Activated B cell treated with CpG ODN at 0.5 μM for 24 hours (primary cell): ENCODE measurements at regions not wholly inside any gene's neighbourhood (a gene's known extent, or its start where the extent isn't known, plus 50 kb on each side); places are given as distances from the start of the nearest gene placed in this dataset.

Experiments
- ATAC-seq: fragments of 200-7000 bp; cut with Tn5 transposase; one replicate; pipeline ENCODE4 v1.10.0; 2021; ENCODE audit warnings: low read depth, mild to moderate bottlenecking, moderate library complexity
- CTCF ChIA-PET: fragments of 350-600 bp; sonication (Branson Sonifier 250); formaldehyde crosslinking; loops from one replicate; lab custom pipeline; 2021; ENCODE audit warnings: antibody characterized with exemption; lab: Charles Lee
- POLR2A ChIA-PET: fragments of 350-600 bp; sonication (Branson Sonifier 250); formaldehyde crosslinking; loops from one replicate; lab custom pipeline; 2021; ENCODE audit warnings: antibody characterized with exemption; lab: Charles Lee
- DNase-seq: peaks from one replicate; pipeline ENCODE4 v3.0.0; 2022
- H3K27ac Mint-ChIP-seq: one replicate; pipeline ENCODE4 v1.8.0; 2020; ENCODE audit warnings: mixed read lengths
- H3K27me3 Mint-ChIP-seq: one replicate; pipeline ENCODE4 v1.8.0; 2021; ENCODE audit warnings: mixed read lengths
- H3K36me3 Mint-ChIP-seq: one replicate; pipeline ENCODE4 v1.8.0; 2021; ENCODE audit warnings: low read depth, mixed read lengths
- H3K4me1 Mint-ChIP-seq: one replicate; pipeline ENCODE4 v1.8.0; 2021; ENCODE audit warnings: mixed read lengths
- H3K4me3 Mint-ChIP-seq: one replicate; pipeline ENCODE4 v1.8.0; 2020; ENCODE audit warnings: mild to moderate bottlenecking, mixed read lengths
- H3K9me3 Mint-ChIP-seq: one replicate; pipeline ENCODE4 v1.8.0; 2020; ENCODE audit warnings: mixed read lengths
- CTCF ChIP-seq: fragments of 200-600 bp; IDR thresholded peaks from one replicate; pipeline ENCODE4 v1.8.0; 2022; ENCODE audit warnings: antibody characterized with exemption, mild to moderate bottlenecking
- intact Hi-C: fragments of 100-400 bp; cut with micrococcal nuclease; formaldehyde crosslinking; loops from one replicate; pipeline ENCODE4 v1.15.1; 2024

DNA sequence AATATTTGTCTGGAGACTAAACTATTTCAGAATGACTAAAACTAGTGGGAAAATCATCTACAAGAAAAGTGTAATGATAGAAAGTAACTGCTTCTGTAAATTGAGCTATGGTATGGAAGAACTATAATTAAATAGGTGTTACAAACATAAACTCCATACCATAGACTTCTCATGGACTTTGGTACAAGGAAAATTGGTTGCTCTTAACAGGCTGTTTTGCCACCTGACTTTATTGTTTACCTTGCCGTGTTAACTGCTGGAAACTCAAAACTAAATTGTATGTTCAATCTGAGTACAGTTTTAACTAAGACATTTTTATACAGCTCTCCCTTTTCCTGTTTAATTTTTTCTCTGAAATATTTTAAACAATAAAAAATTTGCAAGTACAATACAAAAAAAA is 261.8 kb upstream of the POU3F2 start:
- ChIA-PET CTCF (no interaction called here), POLR2A (no interaction called here)
- Mint-ChIP-seq H3K4me3 (no peak overlapping the region), H3K27ac (no peak overlapping the region), H3K9me3 (no peaks in the 10 kb centered on the region), H3K4me1 (no peaks in the 10 kb centered on the region), H3K27me3 (no peaks in the 10 kb centered on the region), H3K36me3 (no peaks in the 10 kb centered on the region)
- no peak for DNase-seq
- no peak for TF ChIP-seq CTCF
- ATAC-seq = no peak
- intact Hi-C loops = no loop called here

GRCh38 chr6:98574984-98575383 is 259.4 kb upstream of the POU3F2 start:
- no peak for ATAC-seq
- no peak for DNase-seq
- intact Hi-C loops = no loop called here
- H3K4me3 Mint-ChIP-seq = no peak overlapping the region
- CTCF ChIA-PET = no interaction called here
- POLR2A ChIA-PET = no interaction called here
- no peaks in the 10 kb centered on the region for H3K9me3 Mint-ChIP-seq
- no peaks in the 10 kb centered on the region for H3K36me3 Mint-ChIP-seq
- TF ChIP-seq CTCF = no peak
- H3K27me3 Mint-ChIP-seq = no peaks in the 10 kb centered on the region
- H3K27ac Mint-ChIP-seq = no peak overlapping the region
- H3K4me1 Mint-ChIP-seq = no peaks in the 10 kb centered on the region

DNA sequence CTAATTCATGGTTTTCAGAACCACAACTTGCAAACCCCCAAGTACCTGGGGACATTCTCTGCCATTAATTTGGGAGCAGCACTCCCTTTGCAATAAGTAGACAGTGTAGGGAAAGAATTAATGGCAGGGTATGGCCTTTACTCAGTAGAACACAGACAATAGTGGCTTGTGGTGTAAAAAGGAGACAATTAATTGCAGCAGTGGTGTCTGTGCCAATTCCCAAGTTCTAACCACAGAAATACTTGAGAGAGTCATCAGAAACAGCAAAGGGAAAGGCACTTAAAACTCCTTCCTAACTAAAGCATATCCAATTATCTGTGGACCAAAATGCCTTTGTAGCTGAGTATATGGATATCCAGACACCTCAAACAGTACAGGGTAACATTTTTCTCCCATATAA is 257.6 kb upstream of the POU3F2 start:
- Mint-ChIP-seq H3K4me3 (no peak overlapping the region), H3K4me1 (no peaks in the 10 kb centered on the region), H3K36me3 (no peaks in the 10 kb centered on the region), H3K9me3 (no peaks in the 10 kb centered on the region), H3K27ac (no peak overlapping the region), H3K27me3 (no peaks in the 10 kb centered on the region)
- no peak for TF ChIP-seq CTCF
- no peak for ATAC-seq
- intact Hi-C loops = no loop called here
- ChIA-PET POLR2A (no interaction called here), CTCF (no interaction called here)
- DNase-seq = no peak

- TF ChIP-seq CTCF = no peak
- Mint-ChIP-seq H3K9me3 (no peaks in the 10 kb centered on the region), H3K36me3 (no peaks in the 10 kb centered on the region), H3K27me3 (no peaks in the 10 kb centered on the region), H3K4me1 (no peaks in the 10 kb centered on the region), H3K27ac (no peak overlapping the region), H3K4me3 (no peak overlapping the region)
- intact Hi-C loops = no loop called here
- ChIA-PET CTCF (no interaction called here), POLR2A (no interaction called here)
- ATAC-seq (no peak), DNase-seq (no peak)
Measured at GRCh38 chr6:98578016-98578415, 256.4 kb upstream of the POU3F2 start.

DNA sequence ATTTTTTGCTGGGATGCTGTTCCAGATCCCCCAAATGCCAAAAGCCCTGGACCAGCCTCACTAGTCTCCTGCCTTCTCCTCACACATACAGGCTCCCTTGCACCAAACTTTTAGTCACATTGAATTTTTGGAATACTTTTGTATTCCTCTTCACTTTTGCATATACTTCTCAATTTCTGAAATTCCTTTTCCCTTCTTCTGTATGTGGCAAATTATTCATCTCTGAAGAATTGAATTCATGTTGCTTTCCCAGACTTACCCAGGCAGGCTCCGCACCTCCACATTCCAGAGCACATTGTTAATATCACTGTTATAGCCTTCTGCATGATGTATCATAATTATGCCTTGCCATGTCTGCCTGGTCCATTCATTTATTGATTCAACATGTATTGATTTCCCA is 255.3 kb upstream of the POU3F2 start:
- CTCF ChIA-PET = no interaction called here
- no peak for TF ChIP-seq CTCF
- Mint-ChIP-seq H3K4me1 (no peaks in the 10 kb centered on the region), H3K36me3 (no peaks in the 10 kb centered on the region), H3K27me3 (no peaks in the 10 kb centered on the region), H3K4me3 (no peak overlapping the region), H3K9me3 (no peaks in the 10 kb centered on the region), H3K27ac (no peak overlapping the region)
- intact Hi-C loops = no loop called here
- POLR2A ChIA-PET = no interaction called here
- ATAC-seq (no peak), DNase-seq (no peak)
